EH (cell line): ENCODE measurements at regions not wholly inside any gene's neighbourhood (a gene's known extent, or its start where the extent isn't known, plus 50 kb on each side); places are given as distances from the start of the nearest gene placed in this dataset.
"Not testable (repeated sequence)": the region's sequence is repeated elsewhere in the genome, so short reads cannot be mapped to it uniquely, and the experiment has no call there.

Experiments used
- DNase-seq: peaks from one replicate; pipeline ENCODE4 v3.0.0-alpha.2; 2015; ENCODE audit warnings: low read depth

- DNase-seq: no peak
Observed at GRCh38 chr10:58066979-58067378, 200.7 kb downstream of the IPMK start.

GRCh38 chr10:58066126-58066525, 201.6 kb downstream of the IPMK start:
- no peak for DNase-seq

GRCh38 chr10:58065529-58065815, 202.2 kb downstream of the IPMK start:
- no peak for DNase-seq

GRCh38 chr10:58064714-58065528, 202.8 kb downstream of the IPMK start:
- peak; percentile 61 for DNase-seq

- DNase-seq: no peak
Observed at GRCh38 chr10:58063861-58064480, 203.7 kb downstream of the IPMK start.

- not testable (repeated sequence) for DNase-seq
Observed at GRCh38 chr10:58058683-58059082, 209.0 kb downstream of the IPMK start.

- no peak for DNase-seq
Observed at GRCh38 chr10:58054881-58055280, 212.8 kb downstream of the IPMK start.

GRCh38 chr10:58052772-58053171, 214.9 kb downstream of the IPMK start:
- DNase-seq: no peak

- DNase-seq: no peak
Observed at GRCh38 chr10:58050575-58050974, 217.1 kb downstream of the IPMK start.

GRCh38 chr10:58048936-58049335, 218.8 kb downstream of the IPMK start:
- DNase-seq: no peak

GRCh38 chr10:58044072-58044471, 223.6 kb downstream of the IPMK start:
- DNase-seq: peak; percentile 88

- DNase-seq: no peak
Observed at GRCh38 chr10:58041901-58042300, 225.8 kb downstream of the IPMK start.

- no peak for DNase-seq
Observed at GRCh38 chr10:58030208-58030607, 237.5 kb downstream of the IPMK start.

- DNase-seq: peak; percentile 89
Observed at GRCh38 chr10:58028597-58029366, 238.9 kb downstream of the IPMK start.

GRCh38 chr10:58027426-58027825, 240.3 kb downstream of the IPMK start:
- DNase-seq: peak; percentile 60

- DNase-seq: no peak
Observed at GRCh38 chr10:58026036-58026435, 241.7 kb downstream of the IPMK start.

GRCh38 chr10:58023341-58024073, 244.2 kb downstream of the IPMK start:
- peak; percentile 89 for DNase-seq

- no peak for DNase-seq
Observed at GRCh38 chr10:58019863-58020537, 247.7 kb downstream of the IPMK start.

- DNase-seq: peak; percentile 86
Observed at GRCh38 chr10:58017719-58018367, 249.9 kb downstream of the IPMK start.

GRCh38 chr10:58016614-58017013, 251.1 kb downstream of the IPMK start:
- DNase-seq: no peak

GRCh38 chr10:58014436-58014835, 253.3 kb downstream of the IPMK start:
- no peak for DNase-seq
